GM20000 (cell line): ENCODE measurements at regions not wholly inside any gene's neighbourhood (a gene's known extent, or its start where the extent isn't known, plus 50 kb on each side); places are given as distances from the start of the nearest gene placed in this dataset.

Source experiments
- DNase-seq: peaks from one replicate; pipeline ENCODE4 v3.0.0; 2012; ENCODE audit warnings: low spot score
- CTCF ChIP-seq: IDR thresholded peaks from 2 replicates; pipeline ENCODE4 v1.5.1; 2012; ENCODE audit warnings: mild to moderate bottlenecking, control low read depth; ENCODE audit errors: extremely low read depth, missing control alignments

- no peak for DNase-seq
- TF ChIP-seq CTCF: no peak
Observed at GRCh38 chr2:58727981-58728656, 487.0 kb upstream of the FANCL start.

GRCh38 chr2:58721912-58722591, 480.9 kb upstream of the FANCL start:
- no peak for DNase-seq
- TF ChIP-seq CTCF: no peak

- no peak for DNase-seq
- no peak for TF ChIP-seq CTCF
Observed at GRCh38 chr2:58720770-58721697, 479.9 kb upstream of the FANCL start.

GRCh38 chr2:58720033-58720769, 479.1 kb upstream of the FANCL start:
- no peak for DNase-seq
- no peak for TF ChIP-seq CTCF

- no peak for DNase-seq
- TF ChIP-seq CTCF: no peak
Observed at GRCh38 chr2:58715344-58715743, 474.2 kb upstream of the FANCL start.

GRCh38 chr2:58714238-58714637, 473.1 kb upstream of the FANCL start:
- no peak for DNase-seq
- no peak for TF ChIP-seq CTCF
